ENCODE measurements at regions not wholly inside any gene's neighbourhood (a gene's known extent, or its start where the extent isn't known, plus 50 kb on each side); places are given as distances from the start of the nearest gene placed in this dataset.

- H3K18ac ChIP-seq (ENCODE audit: low read length) = no peak overlapping the region
- H3K27me3 ChIP-seq (ENCODE audit: insufficient read depth, low read length) = no peaks in the 10 kb centered on the region
- no peak overlapping the region for H3K4ac ChIP-seq (ENCODE audit: low read depth, low read length)
- no peaks in the 10 kb centered on the region for H3K36me3 ChIP-seq (ENCODE audit: control insufficient read depth in 1 of 2, insufficient read depth in 2 of 2, low read length in 2 of 2)
- H3K4me2 ChIP-seq (ENCODE audit: low read length) = no peak overlapping the region
- H3K4me1 ChIP-seq (ENCODE audit: control insufficient read depth in 1 of 2, insufficient read depth in 2 of 2, low read length in 2 of 2) = no peaks in the 10 kb centered on the region
- H4K91ac ChIP-seq (ENCODE audit: low read depth, low read length) = no peak overlapping the region
- no peaks in the 10 kb centered on the region for H3K79me2 ChIP-seq (ENCODE audit: control insufficient read depth, insufficient read depth, low read length, poor library complexity)
- H2BK5ac ChIP-seq (ENCODE audit: low read depth, low read length, poor library complexity) = no peak overlapping the region
- no peak overlapping the region for H2AFZ ChIP-seq (ENCODE audit: insufficient read depth, low read length, poor library complexity)
- H4K8ac ChIP-seq (ENCODE audit: low read depth, low read length) = no peak overlapping the region
- H4K12ac ChIP-seq (ENCODE audit: low read depth, low read length) = no peak overlapping the region
- no CpG with 5 or more reads among the region's 2 CpGs for WGBS (ENCODE audit: extremely low coverage, insufficient coverage, insufficient read length)
- no peaks in the 10 kb centered on the region for H3K9me3 ChIP-seq (ENCODE audit: insufficient read depth, low read depth, low read length)
- no peak for DNase-seq
- H2BK120ac ChIP-seq (ENCODE audit: insufficient read depth, low read length, poor library complexity) = no peak overlapping the region
- no peak overlapping the region for H2BK12ac ChIP-seq (ENCODE audit: low read length)
- no peak overlapping the region for H2AK5ac ChIP-seq (ENCODE audit: low read length)
- no peak overlapping the region for H3K9ac ChIP-seq (ENCODE audit: low read length)
- no peak overlapping the region for H3K23ac ChIP-seq (ENCODE audit: low read length)
- no peak overlapping the region for H3K4me3 ChIP-seq (ENCODE audit: low read depth, low read length)
- no peaks in the 10 kb centered on the region for H3K79me1 ChIP-seq (ENCODE audit: low read length)
- H3K14ac ChIP-seq (ENCODE audit: low read length) = no peak overlapping the region
- H3K27ac ChIP-seq (ENCODE audit: low read depth, low read length) = no peak overlapping the region
Measured at GRCh38 chr15:67991706-67992105, 62.4 kb upstream of the PIAS1 start.

- no peak overlapping the region for H4K12ac ChIP-seq (ENCODE audit: low read depth, low read length)
- H3K4me1 ChIP-seq (ENCODE audit: control insufficient read depth in 1 of 2, insufficient read depth in 2 of 2, low read length in 2 of 2) = no peaks in the 10 kb centered on the region
- DNase-seq = no peak
- WGBS (ENCODE audit: extremely low coverage, insufficient coverage, insufficient read length) = no CpG with 5 or more reads among the region's 5 CpGs
- no peak overlapping the region for H3K27ac ChIP-seq (ENCODE audit: low read depth, low read length)
- no peak overlapping the region for H2AFZ ChIP-seq (ENCODE audit: insufficient read depth, low read length, poor library complexity)
- H3K36me3 ChIP-seq (ENCODE audit: control insufficient read depth in 1 of 2, insufficient read depth in 2 of 2, low read length in 2 of 2) = no peaks in the 10 kb centered on the region
- H2BK12ac ChIP-seq (ENCODE audit: low read length) = no peak overlapping the region
- H3K4me2 ChIP-seq (ENCODE audit: low read length) = no peak overlapping the region
- H4K8ac ChIP-seq (ENCODE audit: low read depth, low read length) = no peak overlapping the region
- no peak overlapping the region for H3K4me3 ChIP-seq (ENCODE audit: low read depth, low read length)
- H2AK5ac ChIP-seq (ENCODE audit: low read length) = no peak overlapping the region
- H3K9me3 ChIP-seq (ENCODE audit: insufficient read depth, low read depth, low read length) = no peaks in the 10 kb centered on the region
- no peaks in the 10 kb centered on the region for H3K79me1 ChIP-seq (ENCODE audit: low read length)
- H3K14ac ChIP-seq (ENCODE audit: low read length) = no peak overlapping the region
- H3K4ac ChIP-seq (ENCODE audit: low read depth, low read length) = no peak overlapping the region
- H3K23ac ChIP-seq (ENCODE audit: low read length) = no peak overlapping the region
- no peak overlapping the region for H2BK120ac ChIP-seq (ENCODE audit: insufficient read depth, low read length, poor library complexity)
- H3K9ac ChIP-seq (ENCODE audit: low read length) = no peak overlapping the region
- no peak overlapping the region for H2BK5ac ChIP-seq (ENCODE audit: low read depth, low read length, poor library complexity)
- H4K91ac ChIP-seq (ENCODE audit: low read depth, low read length) = no peak overlapping the region
- no peak overlapping the region for H3K18ac ChIP-seq (ENCODE audit: low read length)
- no peaks in the 10 kb centered on the region for H3K79me2 ChIP-seq (ENCODE audit: control insufficient read depth, insufficient read depth, low read length, poor library complexity)
- H3K27me3 ChIP-seq (ENCODE audit: insufficient read depth, low read length) = no peaks in the 10 kb centered on the region
Measured at GRCh38 chr15:67992411-67992810, 61.7 kb upstream of the PIAS1 start.

GRCh38 chr15:67992834-67993233, 61.3 kb upstream of the PIAS1 start:
- no CpG with 5 or more reads among the region's 2 CpGs for WGBS (ENCODE audit: extremely low coverage, insufficient coverage, insufficient read length)

DNA sequence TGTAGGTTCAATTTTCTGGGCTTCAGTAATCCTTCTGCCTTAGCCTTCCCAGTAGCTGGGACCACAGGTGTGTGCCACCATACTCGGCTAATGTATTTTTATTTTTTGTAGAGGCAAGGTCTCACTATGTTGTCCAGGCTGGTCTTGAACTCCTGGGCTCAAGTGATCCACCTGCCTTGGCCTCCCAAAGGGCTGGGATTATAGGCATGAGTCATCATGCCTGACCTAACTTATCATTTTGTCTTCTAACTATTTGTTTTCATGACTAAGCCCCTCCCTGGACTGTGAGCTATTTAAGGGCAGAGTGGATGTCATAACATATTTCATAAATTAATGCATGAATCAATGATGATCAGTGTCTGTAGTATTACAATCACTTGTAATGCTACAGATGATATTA, 56.1 kb upstream of the PIAS1 start:
- WGBS (ENCODE audit: extremely low coverage, insufficient coverage, insufficient read length) = no CpG with 5 or more reads among the region's 1 CpG
- Histone ChIP-seq H3K4me3 (ENCODE audit: low read depth, low read length) (no peak overlapping the region), H3K9me3 (ENCODE audit: insufficient read depth, low read depth, low read length) (no peaks in the 10 kb centered on the region), H3K27ac (ENCODE audit: low read depth, low read length) (no peak overlapping the region), H3K4me1 (ENCODE audit: control insufficient read depth in 1 of 2, insufficient read depth in 2 of 2, low read length in 2 of 2) (no peaks in the 10 kb centered on the region), H3K14ac (ENCODE audit: low read length) (no peak overlapping the region), H3K27me3 (ENCODE audit: insufficient read depth, low read length) (no peaks in the 10 kb centered on the region), H3K9ac (ENCODE audit: low read length) (no peak overlapping the region), H3K79me1 (ENCODE audit: low read length) (no peaks in the 10 kb centered on the region), H2BK120ac (ENCODE audit: insufficient read depth, low read length, poor library complexity) (no peak overlapping the region), H3K18ac (ENCODE audit: low read length) (no peak overlapping the region), H2BK12ac (ENCODE audit: low read length) (no peak overlapping the region), H4K91ac (ENCODE audit: low read depth, low read length) (no peak overlapping the region), H4K12ac (ENCODE audit: low read depth, low read length) (no peak overlapping the region), H2AK5ac (ENCODE audit: low read length) (no peak overlapping the region), H3K79me2 (ENCODE audit: control insufficient read depth, insufficient read depth, low read length, poor library complexity) (no peaks in the 10 kb centered on the region), H3K36me3 (ENCODE audit: control insufficient read depth in 1 of 2, insufficient read depth in 2 of 2, low read length in 2 of 2) (no peaks in the 10 kb centered on the region), H3K4ac (ENCODE audit: low read depth, low read length) (no peak overlapping the region), H4K8ac (ENCODE audit: low read depth, low read length) (no peak overlapping the region), H2BK5ac (ENCODE audit: low read depth, low read length, poor library complexity) (no peak overlapping the region), H3K23ac (ENCODE audit: low read length) (no peak overlapping the region), H2AFZ (ENCODE audit: insufficient read depth, low read length, poor library complexity) (no peak overlapping the region), H3K4me2 (ENCODE audit: low read length) (no peak overlapping the region)
- peak in 1 of 2 donors; percentile 26 for DNase-seq

More at GRCh38 chr15:67992834-67993233, 61.3 kb upstream of the PIAS1 start:
- Histone ChIP-seq H3K18ac (ENCODE audit: low read length) (no peak overlapping the region), H4K12ac (ENCODE audit: low read depth, low read length) (no peak overlapping the region), H2BK12ac (ENCODE audit: low read length) (no peak overlapping the region), H3K79me1 (ENCODE audit: low read length) (no peaks in the 10 kb centered on the region), H2AFZ (ENCODE audit: insufficient read depth, low read length, poor library complexity) (no peak overlapping the region), H3K4me3 (ENCODE audit: low read depth, low read length) (no peak overlapping the region), H3K9ac (ENCODE audit: low read length) (no peak overlapping the region), H3K4ac (ENCODE audit: low read depth, low read length) (no peak overlapping the region), H2AK5ac (ENCODE audit: low read length) (no peak overlapping the region), H4K91ac (ENCODE audit: low read depth, low read length) (no peak overlapping the region), H2BK5ac (ENCODE audit: low read depth, low read length, poor library complexity) (no peak overlapping the region), H3K27ac (ENCODE audit: low read depth, low read length) (no peak overlapping the region), H3K14ac (ENCODE audit: low read length) (no peak overlapping the region), H3K4me2 (ENCODE audit: low read length) (no peak overlapping the region), H3K9me3 (ENCODE audit: insufficient read depth, low read depth, low read length) (no peaks in the 10 kb centered on the region), H3K79me2 (ENCODE audit: control insufficient read depth, insufficient read depth, low read length, poor library complexity) (no peaks in the 10 kb centered on the region), H4K8ac (ENCODE audit: low read depth, low read length) (no peak overlapping the region), H3K36me3 (ENCODE audit: control insufficient read depth in 1 of 2, insufficient read depth in 2 of 2, low read length in 2 of 2) (no peaks in the 10 kb centered on the region), H3K27me3 (ENCODE audit: insufficient read depth, low read length) (no peaks in the 10 kb centered on the region), H3K4me1 (ENCODE audit: control insufficient read depth in 1 of 2, insufficient read depth in 2 of 2, low read length in 2 of 2) (no peaks in the 10 kb centered on the region), H2BK120ac (ENCODE audit: insufficient read depth, low read length, poor library complexity) (no peak overlapping the region), H3K23ac (ENCODE audit: low read length) (no peak overlapping the region)
- DNase-seq = no peak

Data from trophoblast cell (in vitro differentiated cells and primary cell).